GM12874 (cell line): ENCODE measurements at regions not wholly inside any gene's neighbourhood (a gene's known extent, or its start where the extent isn't known, plus 50 kb on each side); places are given as distances from the start of the nearest gene placed in this dataset.

Experiments used
- TF ChIP-seq, protein P1 (sequence below): IDR thresholded peaks from 2 replicates; pipeline ENCODE4 v1.5.1; 2011; ENCODE audit warnings: low read depth, mild to moderate bottlenecking, control low read depth, low read length, moderate library complexity; ENCODE audit not compliant: insufficient read depth

DNA sequence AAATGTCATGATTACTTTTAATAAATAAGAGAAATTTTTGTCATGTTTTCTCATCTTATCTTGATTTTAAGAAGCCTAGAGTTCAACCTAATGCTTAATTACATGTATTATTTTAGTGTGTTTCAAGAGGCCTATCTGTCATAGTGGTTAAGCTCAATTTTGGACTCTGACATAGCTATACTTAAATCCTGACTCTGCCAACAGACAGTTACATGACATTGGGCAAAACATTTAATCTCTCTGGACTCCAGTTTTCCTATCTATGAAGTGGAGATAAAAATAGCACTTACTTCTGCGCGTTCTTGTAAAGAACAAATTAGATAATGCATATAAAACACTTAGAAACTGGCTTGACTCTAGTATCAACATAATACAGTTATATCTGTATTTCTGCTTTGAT lies 417.8 kb downstream of the MRPL39 start:
- TF ChIP-seq, protein P1, sequence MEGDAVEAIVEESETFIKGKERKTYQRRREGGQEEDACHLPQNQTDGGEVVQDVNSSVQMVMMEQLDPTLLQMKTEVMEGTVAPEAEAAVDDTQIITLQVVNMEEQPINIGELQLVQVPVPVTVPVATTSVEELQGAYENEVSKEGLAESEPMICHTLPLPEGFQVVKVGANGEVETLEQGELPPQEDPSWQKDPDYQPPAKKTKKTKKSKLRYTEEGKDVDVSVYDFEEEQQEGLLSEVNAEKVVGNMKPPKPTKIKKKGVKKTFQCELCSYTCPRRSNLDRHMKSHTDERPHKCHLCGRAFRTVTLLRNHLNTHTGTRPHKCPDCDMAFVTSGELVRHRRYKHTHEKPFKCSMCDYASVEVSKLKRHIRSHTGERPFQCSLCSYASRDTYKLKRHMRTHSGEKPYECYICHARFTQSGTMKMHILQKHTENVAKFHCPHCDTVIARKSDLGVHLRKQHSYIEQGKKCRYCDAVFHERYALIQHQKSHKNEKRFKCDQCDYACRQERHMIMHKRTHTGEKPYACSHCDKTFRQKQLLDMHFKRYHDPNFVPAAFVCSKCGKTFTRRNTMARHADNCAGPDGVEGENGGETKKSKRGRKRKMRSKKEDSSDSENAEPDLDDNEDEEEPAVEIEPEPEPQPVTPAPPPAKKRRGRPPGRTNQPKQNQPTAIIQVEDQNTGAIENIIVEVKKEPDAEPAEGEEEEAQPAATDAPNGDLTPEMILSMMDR, result no peak

- TF ChIP-seq, protein P1, result no peak
Measured at GRCh38 chr21:25188677-25189079, 418.6 kb downstream of the MRPL39 start.

GRCh38 chr21:25186273-25186672 lies 421.0 kb downstream of the MRPL39 start:
- TF ChIP-seq, protein P1, result no peak

DNA sequence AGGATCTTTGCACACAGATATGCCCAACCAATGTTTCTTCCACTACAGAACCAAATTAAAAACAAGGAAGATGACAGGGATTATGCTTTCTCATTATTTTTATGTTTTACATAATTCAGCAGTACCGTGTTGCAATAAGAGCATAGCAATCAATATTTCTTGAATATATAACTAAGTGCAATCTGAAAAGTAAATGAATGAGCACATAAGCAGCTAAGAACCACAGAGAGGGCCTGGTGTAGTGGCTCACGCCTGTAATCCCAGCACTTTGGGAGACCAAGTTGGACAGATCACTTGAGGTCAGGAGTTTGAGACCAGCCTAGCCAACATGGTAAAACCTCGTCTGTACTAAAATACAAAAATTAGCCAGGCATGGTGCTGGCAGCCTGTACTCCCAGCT lies 423.7 kb downstream of the MRPL39 start:
- TF ChIP-seq, protein P1, result no peak

GRCh38 chr21:25179116-25179515 lies 428.2 kb downstream of the MRPL39 start:
- TF ChIP-seq, protein P1, result no peak

DNA sequence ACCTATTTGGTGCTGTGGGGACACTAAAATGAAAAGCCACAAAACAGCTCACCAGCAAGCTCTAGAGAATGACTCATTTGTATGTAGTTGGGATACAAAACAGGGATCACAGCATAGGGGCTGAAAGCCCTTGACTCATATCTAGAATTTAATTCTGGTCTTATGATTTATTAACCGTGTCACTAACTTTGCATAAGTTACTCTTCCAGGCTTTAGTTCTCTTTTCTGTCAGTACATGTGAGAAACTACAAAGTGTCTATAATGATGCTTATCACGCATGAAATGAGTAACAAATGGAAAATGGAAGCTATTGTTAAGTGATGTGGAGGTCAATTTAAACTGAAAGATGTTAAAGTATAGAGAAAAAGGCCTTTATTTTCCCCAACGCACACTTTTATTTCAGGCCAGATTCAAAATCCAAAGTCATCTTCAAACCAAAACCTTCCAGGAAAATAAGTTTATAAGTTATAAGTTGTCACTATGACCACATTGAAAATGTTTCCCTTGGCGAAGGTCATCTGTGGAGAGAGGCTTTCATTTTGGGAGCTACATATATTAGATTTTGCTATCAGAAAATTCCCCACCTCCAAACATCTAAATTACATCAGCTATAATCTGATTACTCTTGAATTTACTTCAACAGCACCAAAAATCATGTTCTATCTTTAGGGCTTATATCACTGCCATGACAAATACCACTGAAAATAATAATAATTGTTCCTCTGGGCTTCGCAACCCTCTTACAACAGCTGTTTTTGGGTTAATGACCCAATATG lies 430.5 kb downstream of the MRPL39 start:
- TF ChIP-seq, protein P1, result no peak

DNA sequence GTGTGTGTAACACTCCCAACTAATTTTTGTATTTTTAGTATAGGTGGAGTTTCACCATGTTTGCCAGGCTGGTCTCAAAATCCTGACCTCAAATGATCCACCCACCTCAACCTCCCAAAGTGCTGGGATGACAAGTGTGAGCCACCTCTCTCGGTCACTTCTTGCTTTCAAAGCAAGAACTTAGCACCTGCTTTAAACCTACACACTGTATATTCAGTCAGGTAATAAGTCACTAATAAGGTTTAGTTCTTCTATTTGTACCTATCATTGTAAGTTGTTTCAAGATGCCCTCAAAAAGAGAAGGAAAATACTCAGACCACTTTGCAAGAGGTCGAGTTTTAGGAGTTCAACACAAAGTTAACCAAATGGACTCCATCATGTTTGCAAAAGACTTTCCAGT lies 431.3 kb downstream of the MRPL39 start:
- TF ChIP-seq, protein P1, result no peak

DNA sequence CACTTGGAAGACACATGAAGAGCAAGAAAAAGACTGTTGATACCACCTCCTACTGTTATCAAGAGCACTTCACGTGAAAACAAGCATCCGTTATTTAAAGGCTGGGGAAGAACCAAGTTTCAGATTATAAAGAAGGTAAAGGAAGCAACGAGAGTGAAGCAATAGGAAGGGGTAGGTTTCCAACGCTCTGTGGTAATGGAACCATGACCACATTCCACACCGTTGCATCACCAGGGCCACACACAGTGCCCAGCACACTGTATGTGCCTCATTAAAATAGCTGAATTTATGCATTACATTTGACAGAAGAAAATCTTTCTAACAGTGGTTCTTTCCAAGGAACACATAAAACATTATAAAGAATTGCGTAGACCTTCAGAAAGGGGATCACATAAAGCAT lies 435.8 kb downstream of the MRPL39 start:
- TF ChIP-seq, protein P1, result no peak
